ENCODE measurements at regions not wholly inside any gene's neighbourhood (a gene's known extent, or its start where the extent isn't known, plus 50 kb on each side); places are given as distances from the start of the nearest gene placed in this dataset.
"Not testable (repeated sequence)": the region's sequence is repeated elsewhere in the genome, so short reads cannot be mapped to it uniquely, and the experiment has no call there.

GRCh38 chr6:160871320-160871719, 120.2 kb upstream of the MAP3K4 start:
- H3K36me3 Mint-ChIP-seq = no peaks in the 10 kb centered on the region
- H3K4me1 Mint-ChIP-seq = no peaks in the 10 kb centered on the region
- no peak for DNase-seq
- peaks cover 5% of the 10 kb centered on the region for H3K27me3 Mint-ChIP-seq
- no peak overlapping the region for H3K27ac Mint-ChIP-seq
- H3K9me3 Mint-ChIP-seq (ENCODE audit: low read depth) = no peaks in the 10 kb centered on the region
- no peak overlapping the region for H3K4me3 Mint-ChIP-seq
- CTCF ChIA-PET = no interaction called here
- ATAC-seq = no peak

DNA sequence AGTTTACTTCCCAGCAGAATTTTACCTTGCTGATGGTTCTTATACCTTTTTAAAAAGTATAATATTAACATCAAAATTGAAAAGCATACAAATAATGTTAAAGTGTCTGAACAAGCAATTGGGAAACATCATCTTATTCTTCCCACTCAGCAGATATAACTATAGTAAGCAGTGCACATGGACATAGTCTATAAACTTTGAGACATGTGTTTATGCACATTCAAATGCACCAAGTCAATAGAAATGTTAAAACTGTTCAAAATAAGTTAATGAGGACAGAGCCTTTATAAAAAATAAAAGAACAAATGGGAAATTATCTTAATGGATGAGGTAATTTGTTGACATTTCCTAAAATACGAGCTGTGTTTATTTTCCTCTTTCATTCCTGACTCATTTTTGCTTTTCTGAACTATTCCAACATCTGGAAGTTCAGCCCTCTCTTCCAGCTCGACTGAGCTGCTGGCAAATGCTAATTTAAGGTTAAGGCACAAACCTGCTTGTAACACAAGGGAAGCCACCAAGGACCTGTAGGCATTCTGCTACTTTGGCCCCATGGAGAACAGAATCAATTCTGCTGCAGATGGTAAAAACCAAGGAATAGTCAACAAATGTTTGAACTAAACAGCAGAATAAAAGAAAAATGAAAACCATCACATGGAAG, 110.3 kb upstream of the MAP3K4 start:
- Mint-ChIP-seq H3K36me3 (no peaks in the 10 kb centered on the region), H3K27me3 (peaks cover 10% of the 10 kb centered on the region), H3K9me3 (ENCODE audit: low read depth) (no peaks in the 10 kb centered on the region), H3K4me1 (no peaks in the 10 kb centered on the region), H3K27ac (no peak overlapping the region), H3K4me3 (no peak overlapping the region)
- ATAC-seq (no peak), DNase-seq (no peak)
- CTCF ChIA-PET = no interaction called here

DNA sequence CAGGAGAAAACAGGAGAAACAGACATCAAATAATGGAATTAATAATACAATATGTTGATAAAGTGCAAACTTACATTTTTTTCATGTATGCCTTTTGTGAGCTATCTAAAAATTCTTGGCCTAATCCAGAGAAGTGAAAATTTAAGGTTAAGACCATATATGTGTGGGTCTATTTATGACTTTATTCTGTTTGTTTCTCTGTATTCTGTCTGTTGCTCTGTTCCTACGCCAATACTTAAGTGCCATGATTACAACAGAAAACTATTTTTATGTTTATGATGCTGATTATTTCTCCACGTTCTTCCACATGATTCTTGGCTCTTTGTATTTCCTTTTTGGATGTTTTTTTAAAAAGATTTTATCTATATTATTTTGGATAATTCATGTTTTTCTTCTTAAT, 109.6 kb upstream of the MAP3K4 start:
- no peaks in the 10 kb centered on the region for H3K9me3 Mint-ChIP-seq (ENCODE audit: low read depth)
- H3K36me3 Mint-ChIP-seq = no peaks in the 10 kb centered on the region
- ATAC-seq (no peak), DNase-seq (no peak)
- H3K4me1 Mint-ChIP-seq = no peaks in the 10 kb centered on the region
- CTCF ChIA-PET = no interaction called here
- H3K27me3 Mint-ChIP-seq = peaks cover 12% of the 10 kb centered on the region
- H3K4me3 Mint-ChIP-seq = no peak overlapping the region
- H3K27ac Mint-ChIP-seq = no peak overlapping the region

DNA sequence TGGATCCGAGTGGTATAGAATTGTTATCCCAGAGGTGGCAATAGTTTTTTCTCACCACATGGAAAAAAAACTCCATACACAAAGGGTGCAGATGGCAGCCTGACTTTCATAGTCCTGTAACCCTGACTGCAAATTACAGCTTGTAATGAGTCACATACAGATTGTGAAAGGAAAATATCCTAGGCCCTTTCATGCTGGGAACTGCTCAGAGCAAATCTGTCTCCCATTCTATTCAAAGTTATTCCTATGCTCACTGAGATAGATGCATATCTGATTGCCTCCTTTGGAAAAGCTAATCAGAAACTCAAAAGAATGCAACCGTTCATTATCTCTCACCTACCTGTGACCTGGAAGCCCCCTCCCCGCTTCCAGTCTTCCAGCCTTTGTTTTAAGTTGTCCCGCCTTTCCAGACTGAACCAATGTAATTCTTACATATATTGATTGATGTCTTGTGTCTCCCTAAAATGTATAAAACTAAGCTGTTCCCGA, 108.7 kb upstream of the MAP3K4 start:
- Mint-ChIP-seq H3K9me3 (ENCODE audit: low read depth) (no peaks in the 10 kb centered on the region), H3K4me3 (no peak overlapping the region), H3K27me3 (peaks cover 12% of the 10 kb centered on the region), H3K36me3 (no peaks in the 10 kb centered on the region), H3K27ac (no peak overlapping the region), H3K4me1 (no peaks in the 10 kb centered on the region)
- CTCF ChIA-PET = no interaction called here
- ATAC-seq (no peak), DNase-seq (no peak)

DNA sequence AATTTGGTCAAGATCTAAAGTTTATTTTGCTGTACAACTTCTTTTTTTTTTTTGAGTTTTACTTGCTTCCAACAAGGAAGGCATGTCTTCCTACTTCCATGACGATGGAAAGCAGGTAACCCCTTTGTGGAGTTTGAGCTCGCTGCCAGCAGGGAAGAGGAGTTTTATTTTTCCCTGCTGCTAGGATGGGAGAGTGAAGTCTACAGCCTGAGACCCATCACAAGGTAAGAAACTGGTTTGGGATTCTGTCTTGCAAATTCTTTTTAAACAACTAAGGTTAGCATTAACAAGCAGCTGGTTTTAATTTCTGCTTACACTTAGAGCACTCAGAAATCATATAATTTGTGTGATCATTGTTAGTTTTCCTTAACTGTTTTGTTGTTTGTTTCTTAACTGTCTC, 108.0 kb upstream of the MAP3K4 start:
- Mint-ChIP-seq H3K4me3 (no peak overlapping the region), H3K27ac (no peak overlapping the region), H3K27me3 (peaks cover 12% of the 10 kb centered on the region), H3K9me3 (ENCODE audit: low read depth) (no peaks in the 10 kb centered on the region), H3K36me3 (no peaks in the 10 kb centered on the region), H3K4me1 (no peaks in the 10 kb centered on the region)
- CTCF ChIA-PET = no interaction called here
- ATAC-seq = no peak
- DNase-seq = no peak

DNA sequence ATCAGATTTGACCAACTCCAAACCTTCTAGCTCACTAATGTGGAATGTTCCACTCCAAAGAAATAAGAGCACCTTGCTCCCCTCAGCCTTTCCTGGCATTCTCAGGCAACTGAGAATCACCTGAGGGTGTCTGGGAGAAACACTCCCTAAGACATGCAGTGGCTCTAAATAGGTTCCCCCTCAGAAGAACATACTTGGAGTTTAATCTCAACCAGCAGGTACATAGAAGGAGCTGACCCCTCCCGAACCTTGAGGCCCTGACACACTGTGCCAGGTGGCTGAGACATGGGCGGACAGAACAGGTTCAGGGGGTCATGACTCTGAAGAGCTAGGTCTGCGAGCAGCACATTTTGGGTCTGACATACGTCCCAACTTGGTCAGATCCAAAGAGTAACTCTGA, 107.6 kb upstream of the MAP3K4 start:
- no peaks in the 10 kb centered on the region for H3K36me3 Mint-ChIP-seq
- no peak overlapping the region for H3K27ac Mint-ChIP-seq
- DNase-seq (no peak), ATAC-seq (no peak)
- no peak overlapping the region for H3K4me3 Mint-ChIP-seq
- no peaks in the 10 kb centered on the region for H3K9me3 Mint-ChIP-seq (ENCODE audit: low read depth)
- peaks cover 12% of the 10 kb centered on the region for H3K27me3 Mint-ChIP-seq
- H3K4me1 Mint-ChIP-seq = no peaks in the 10 kb centered on the region
- CTCF ChIA-PET = no interaction called here

DNA sequence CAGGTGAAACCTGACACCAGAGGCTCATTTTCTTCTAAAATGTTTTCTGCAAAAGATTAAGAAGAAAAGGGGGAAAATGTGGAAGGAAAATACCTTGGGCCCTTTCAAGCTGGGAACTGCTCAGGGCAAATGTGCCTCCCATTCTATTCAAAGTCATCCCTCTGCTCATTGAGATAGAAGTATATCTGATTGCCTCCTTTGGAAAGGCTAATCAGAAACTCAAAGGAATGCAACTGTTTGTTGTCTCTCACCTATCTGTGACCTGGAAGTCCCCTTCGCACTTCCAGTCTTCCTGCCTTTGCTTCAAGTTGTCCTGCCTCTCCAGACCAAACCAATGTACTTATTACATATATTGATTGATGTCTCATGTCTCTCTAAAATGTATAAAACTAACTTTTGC, 102.4 kb upstream of the MAP3K4 start:
- H3K27me3 Mint-ChIP-seq; H3K4me3 Mint-ChIP-seq; CTCF ChIA-PET; H3K27ac Mint-ChIP-seq; DNase-seq; H3K36me3 Mint-ChIP-seq; H3K4me1 Mint-ChIP-seq; ATAC-seq; H3K9me3 Mint-ChIP-seq (ENCODE audit: low read depth): not testable (repeated sequence)

DNA sequence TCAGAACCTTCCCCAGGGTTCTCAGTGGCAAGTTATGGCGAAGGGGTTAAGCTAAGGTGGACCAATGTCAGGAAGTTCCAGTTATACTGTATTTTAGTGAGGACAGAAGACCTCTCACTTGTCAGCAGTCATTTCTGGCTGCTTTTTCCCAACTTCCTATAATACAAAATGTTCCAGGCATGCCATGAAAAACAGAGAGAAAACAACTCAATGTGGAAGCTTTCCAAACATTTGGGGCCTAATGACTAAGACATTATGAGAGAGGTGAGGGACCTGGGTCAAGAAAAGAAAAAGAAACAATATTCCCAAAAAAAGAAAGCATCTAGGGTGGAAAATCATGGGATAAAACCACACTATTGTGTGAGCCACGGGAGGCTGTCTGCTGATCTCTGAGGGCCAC, 99.9 kb upstream of the MAP3K4 start:
- no peak overlapping the region for H3K27ac Mint-ChIP-seq
- ATAC-seq (no peak), DNase-seq (no peak)
- peaks cover 6% of the 10 kb centered on the region for H3K27me3 Mint-ChIP-seq
- CTCF ChIA-PET = no interaction called here
- H3K4me1 Mint-ChIP-seq = no peaks in the 10 kb centered on the region
- H3K4me3 Mint-ChIP-seq = no peak overlapping the region
- no peaks in the 10 kb centered on the region for H3K36me3 Mint-ChIP-seq
- H3K9me3 Mint-ChIP-seq (ENCODE audit: low read depth) = peaks cover 3% of the 10 kb centered on the region

- DNase-seq = no peak
- Mint-ChIP-seq H3K36me3 (no peaks in the 10 kb centered on the region), H3K27me3 (peaks cover 8% of the 10 kb centered on the region), H3K4me1 (no peaks in the 10 kb centered on the region), H3K4me3 (no peak overlapping the region), H3K27ac (no peak overlapping the region), H3K9me3 (ENCODE audit: low read depth) (no peaks in the 10 kb centered on the region)
- CTCF ChIA-PET = no interaction called here
- ATAC-seq = no peak
Measured at GRCh38 chr6:160895562-160895961, 96.0 kb upstream of the MAP3K4 start.

- CTCF ChIA-PET = no interaction called here
- no peaks in the 10 kb centered on the region for H3K9me3 Mint-ChIP-seq (ENCODE audit: low read depth)
- DNase-seq = no peak
- H3K4me3 Mint-ChIP-seq = no peak overlapping the region
- H3K36me3 Mint-ChIP-seq = no peaks in the 10 kb centered on the region
- no peaks in the 10 kb centered on the region for H3K4me1 Mint-ChIP-seq
- no peak overlapping the region for H3K27ac Mint-ChIP-seq
- H3K27me3 Mint-ChIP-seq = peaks cover 6% of the 10 kb centered on the region
- ATAC-seq = no peak
Measured at GRCh38 chr6:160899671-160900430, 91.7 kb upstream of the MAP3K4 start.

DNA sequence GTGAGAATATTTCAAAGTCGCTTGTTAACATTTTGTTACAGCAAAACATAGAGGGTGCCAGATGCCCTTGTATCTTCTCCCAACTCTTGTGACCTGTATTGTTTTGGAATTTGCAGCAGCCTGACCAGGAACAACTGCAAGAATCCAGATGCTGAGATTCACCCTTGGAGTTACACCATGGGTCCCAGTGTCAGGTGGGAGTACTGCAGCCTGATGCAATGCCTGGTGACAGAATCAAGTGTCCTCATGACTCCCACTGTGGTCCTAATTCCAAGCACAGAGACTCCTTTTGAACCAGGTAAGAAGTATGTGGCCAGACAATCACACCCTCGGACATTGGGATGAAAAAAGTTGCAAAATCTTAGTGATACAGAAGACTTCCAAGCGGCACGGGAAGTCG, 79.6 kb upstream of the MAP3K4 start:
- ATAC-seq = no peak
- no peaks in the 10 kb centered on the region for H3K36me3 Mint-ChIP-seq
- H3K4me1 Mint-ChIP-seq = no peaks in the 10 kb centered on the region

DNA sequence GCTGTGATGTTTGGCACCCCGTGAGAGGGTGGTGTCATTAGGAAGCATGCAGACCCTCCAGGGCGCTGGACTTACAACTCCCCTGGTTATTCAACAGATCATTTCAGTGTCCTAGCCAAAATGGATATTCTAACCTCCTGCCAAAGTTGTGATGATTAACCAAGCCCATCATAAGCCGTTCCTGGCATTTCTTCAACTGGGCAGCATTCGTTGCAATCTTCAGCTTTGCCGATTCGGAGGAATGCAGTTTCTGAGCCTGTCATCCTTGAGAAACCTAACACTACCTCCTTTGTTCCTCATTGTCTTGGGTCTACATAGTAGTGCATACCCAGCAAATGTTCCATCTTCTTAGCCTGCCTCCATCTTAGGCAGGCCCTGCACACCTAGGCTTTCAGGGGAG, 79.2 kb upstream of the MAP3K4 start:
- Mint-ChIP-seq H3K9me3 (ENCODE audit: low read depth) (peaks cover 3% of the 10 kb centered on the region), H3K27ac (no peak overlapping the region), H3K36me3 (no peaks in the 10 kb centered on the region), H3K4me3 (no peak overlapping the region), H3K4me1 (no peaks in the 10 kb centered on the region), H3K27me3 (no peaks in the 10 kb centered on the region)
- DNase-seq = no peak
- CTCF ChIA-PET = no interaction called here
- ATAC-seq = no peak

More for the DNA sequence above, 79.6 kb upstream of the MAP3K4 start:
- no peak overlapping the region for H3K4me3 Mint-ChIP-seq
- no peak overlapping the region for H3K27ac Mint-ChIP-seq
- H3K27me3 Mint-ChIP-seq = no peaks in the 10 kb centered on the region
- DNase-seq = no peak
- CTCF ChIA-PET = no interaction called here
- peaks cover 3% of the 10 kb centered on the region for H3K9me3 Mint-ChIP-seq (ENCODE audit: low read depth)

DNA sequence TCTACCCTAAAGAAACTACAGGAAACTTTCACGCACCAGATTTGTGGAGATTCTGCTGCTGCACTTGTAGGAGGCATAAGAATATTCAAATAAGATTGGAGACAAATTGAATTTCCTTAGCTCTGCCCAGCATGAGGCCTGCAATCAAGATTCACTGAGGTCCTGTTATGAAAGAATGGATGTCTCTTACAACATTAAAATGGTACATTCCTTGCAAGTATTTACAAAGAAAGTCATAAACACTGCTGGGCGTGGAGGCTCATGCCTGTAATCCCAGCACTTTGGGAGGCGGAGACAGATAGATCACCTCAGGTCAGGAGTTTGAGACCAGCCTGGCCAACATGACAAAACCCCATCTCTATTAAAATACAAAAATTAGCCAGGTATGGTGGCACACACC, 74.0 kb upstream of the MAP3K4 start:
- ATAC-seq (no peak), DNase-seq (no peak)
- Mint-ChIP-seq H3K9me3 (ENCODE audit: low read depth) (peaks cover 3% of the 10 kb centered on the region), H3K36me3 (no peaks in the 10 kb centered on the region), H3K27me3 (peaks cover 8% of the 10 kb centered on the region), H3K27ac (no peak overlapping the region), H3K4me3 (no peak overlapping the region), H3K4me1 (no peaks in the 10 kb centered on the region)
- CTCF ChIA-PET = no interaction called here

DNA sequence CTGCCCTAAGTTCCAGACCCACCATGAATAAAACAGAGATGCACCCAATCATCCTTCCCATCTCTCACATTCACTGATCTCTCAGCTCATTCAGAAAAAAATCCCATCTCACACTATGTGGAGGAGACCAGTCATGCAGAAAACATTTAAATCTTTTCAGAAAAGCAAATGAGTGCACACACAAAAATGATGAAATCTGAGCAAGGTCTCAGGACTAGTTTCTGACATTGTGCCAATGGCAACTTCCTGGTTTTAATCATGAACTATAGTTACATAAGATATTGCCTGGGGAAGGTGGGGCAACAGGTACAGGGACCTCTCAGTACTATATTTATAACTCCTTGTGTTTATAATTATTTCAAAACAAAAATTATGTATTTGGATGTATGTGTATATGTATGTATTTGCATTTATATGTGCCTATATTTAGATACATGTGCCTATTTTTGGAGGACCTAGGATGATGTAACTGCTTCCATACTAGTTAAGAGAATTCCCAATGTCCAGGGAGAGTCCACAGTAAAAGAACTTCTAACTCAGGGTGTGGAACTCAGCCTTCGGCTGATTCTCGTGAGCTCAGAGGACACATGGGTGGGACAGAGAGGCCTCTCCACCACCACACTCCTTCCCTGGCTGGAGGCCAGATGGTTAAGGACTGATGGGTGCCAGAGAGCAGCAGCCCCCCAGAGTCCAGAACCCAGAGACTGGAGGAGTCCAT, 71.7 kb upstream of the MAP3K4 start:
- no peaks in the 10 kb centered on the region for H3K4me1 Mint-ChIP-seq
- H3K36me3 Mint-ChIP-seq = no peaks in the 10 kb centered on the region
- H3K27me3 Mint-ChIP-seq = peaks cover 8% of the 10 kb centered on the region
- CTCF ChIA-PET = no interaction called here
- no peak for ATAC-seq
- no peak overlapping the region for H3K4me3 Mint-ChIP-seq
- no peak overlapping the region for H3K27ac Mint-ChIP-seq
- no peaks in the 10 kb centered on the region for H3K9me3 Mint-ChIP-seq (ENCODE audit: low read depth)
- no peak for DNase-seq

All from activated CD8-positive, alpha-beta memory T cell treated with anti-CD3 and anti-CD28 coated beads, Interleukin-2, amount 10 ng/mL, durations not matched to agents 7 days and 5 days (primary cell).